Trophoblast cell (in vitro differentiated cells and primary cell): ENCODE measurements at regions not wholly inside any gene's neighbourhood (a gene's known extent, or its start where the extent isn't known, plus 50 kb on each side); places are given as distances from the start of the nearest gene placed in this dataset.

Experiments used
- DNase-seq, 2 donors: peaks; one replicate each; pipeline ENCODE4 v3.0.0-alpha.2; 2016
- H2AFZ ChIP-seq: 2 replicates; pipeline ENCODE4 v1.6.1; 2013; ENCODE audit warnings: low read length, moderate library complexity, mild to moderate bottlenecking; ENCODE audit not compliant: insufficient read depth, poor library complexity
- H2AK5ac ChIP-seq: 2 replicates; pipeline ENCODE4 v1.6.1; 2013; ENCODE audit warnings: mild to moderate bottlenecking, low read length
- H2BK120ac ChIP-seq: 2 replicates; pipeline ENCODE4 v1.6.1; 2013; ENCODE audit warnings: low read length, mild to moderate bottlenecking, moderate library complexity; ENCODE audit not compliant: insufficient read depth, poor library complexity
- H2BK12ac ChIP-seq: 2 replicates; pipeline ENCODE4 v1.6.1; 2013; ENCODE audit warnings: mild to moderate bottlenecking, low read length, moderate library complexity
- H2BK5ac ChIP-seq: 2 replicates; pipeline ENCODE4 v1.6.1; 2013; ENCODE audit warnings: low read length, low read depth, moderate library complexity, mild to moderate bottlenecking; ENCODE audit not compliant: poor library complexity
- H3K14ac ChIP-seq: 2 replicates; pipeline ENCODE4 v1.6.1; 2013; ENCODE audit warnings: mild to moderate bottlenecking, low read length
- H3K18ac ChIP-seq: 2 replicates; pipeline ENCODE4 v1.6.1; 2013; ENCODE audit warnings: mild to moderate bottlenecking, low read length
- H3K23ac ChIP-seq: 2 replicates; pipeline ENCODE4 v1.6.1; 2013; ENCODE audit warnings: low read length
- H3K27ac ChIP-seq: 2 replicates; pipeline ENCODE4 v1.5.1; 2013; ENCODE audit warnings: low read depth, mild to moderate bottlenecking, inconsistent platforms, low read length, moderate library complexity
- H3K27me3 ChIP-seq: 2 replicates; pipeline ENCODE4 v1.6.1; 2013; ENCODE audit warnings: inconsistent platforms, mild to moderate bottlenecking, low read length, moderate library complexity; ENCODE audit not compliant: insufficient read depth
- H3K36me3 ChIP-seq, 2 experiments: 1 replicate in 1 of 2; 2 replicates in 1 of 2; pipeline ENCODE4 v1.6.1; 2013; ENCODE audit warnings: low read length in 2 of 2, mild to moderate bottlenecking in 2 of 2, moderate library complexity in 1 of 2; ENCODE audit not compliant: insufficient read depth in 2 of 2, control insufficient read depth in 1 of 2
- H3K4ac ChIP-seq: 2 replicates; pipeline ENCODE4 v1.6.1; 2013; ENCODE audit warnings: low read depth, mild to moderate bottlenecking, low read length, moderate library complexity
- H3K4me1 ChIP-seq, 2 experiments: 1 replicate in 1 of 2; 2 replicates in 1 of 2; pipeline ENCODE4 v1.6.1; 2013; ENCODE audit warnings: low read length in 2 of 2, mild to moderate bottlenecking in 2 of 2, moderate library complexity in 1 of 2; ENCODE audit not compliant: insufficient read depth in 2 of 2, control insufficient read depth in 1 of 2
- H3K4me2 ChIP-seq: 2 replicates; pipeline ENCODE4 v1.6.1; 2013; ENCODE audit warnings: inconsistent platforms, mild to moderate bottlenecking, low read length, moderate library complexity
- H3K4me3 ChIP-seq: 2 replicates; pipeline ENCODE4 v1.5.1; 2013; ENCODE audit warnings: mild to moderate bottlenecking, low read depth, low read length, inconsistent platforms
- H3K79me1 ChIP-seq: one replicate; pipeline ENCODE4 v1.6.1; 2013; ENCODE audit warnings: low read length
- H3K79me2 ChIP-seq: 2 replicates; pipeline ENCODE4 v1.6.1; 2013; ENCODE audit warnings: low read length, mild to moderate bottlenecking; ENCODE audit not compliant: control insufficient read depth, insufficient read depth, poor library complexity
- H3K9ac ChIP-seq: 2 replicates; pipeline ENCODE4 v1.6.1; 2013; ENCODE audit warnings: mild to moderate bottlenecking, low read length
- H3K9me3 ChIP-seq: 2 replicates; pipeline ENCODE4 v1.6.1; 2013; ENCODE audit warnings: low read depth, mild to moderate bottlenecking, control low read depth, inconsistent platforms, low read length; ENCODE audit not compliant: insufficient read depth
- H4K12ac ChIP-seq: 2 replicates; pipeline ENCODE4 v1.6.1; 2013; ENCODE audit warnings: low read depth, mild to moderate bottlenecking, low read length, moderate library complexity
- H4K8ac ChIP-seq: 2 replicates; pipeline ENCODE4 v1.6.1; 2013; ENCODE audit warnings: low read depth, mild to moderate bottlenecking, low read length, moderate library complexity
- H4K91ac ChIP-seq: one replicate; pipeline ENCODE4 v1.6.1; 2013; ENCODE audit warnings: low read depth, mild to moderate bottlenecking, low read length, moderate library complexity
- WGBS: extraction: QIAGEN DNeasy Blood & Tissue Kit; methylation state at CpG from one replicate; pipeline ENCODE4 v1.1.7; 2013; ENCODE audit warnings: missing lambda C conversion rate; ENCODE audit not compliant: insufficient read length, insufficient coverage; ENCODE audit errors: extremely low coverage; 5-methylcytosine and 5-hydroxymethylcytosine counted together

- Histone ChIP-seq H2BK12ac (peak overlapping the region; percentile 99), H3K4me3 (no peak overlapping the region), H4K12ac (no peak overlapping the region), H4K91ac (peak overlapping the region; percentile 97), H3K27ac (peak overlapping the region; percentile 84), H2BK120ac (peak overlapping the region; percentile 96), H3K36me3 (no peaks in the 10 kb centered on the region), H3K9ac (no peak overlapping the region), H3K79me1 (peaks cover 25% of the 10 kb centered on the region), H3K4me2 (no peak overlapping the region), H3K27me3 (no peaks in the 10 kb centered on the region), H2AK5ac (peak overlapping the region; percentile 98), H2BK5ac (peak overlapping the region; percentile 32), H3K18ac (peak overlapping the region; percentile 87), H3K23ac (no peak overlapping the region), H3K79me2 (peaks cover 2% of the 10 kb centered on the region), H3K9me3 (peaks cover 8% of the 10 kb centered on the region), H3K4me1 (peaks cover 17 to 28% of the 10 kb centered on the region in 2 experiments), H3K14ac (peak overlapping the region; percentile 96), H2AFZ (peak overlapping the region; percentile 51), H3K4ac (peak overlapping the region; percentile 87), H4K8ac (peak overlapping the region; percentile 91)
- WGBS: no CpG with 5 or more reads among the region's 11 CpGs
- DNase-seq: peak in 1 of 2 donors; percentile 30
Observed at GRCh38 chr15:66882251-66883020, 180.4 kb downstream of the SMAD6 start.

GRCh38 chr15:66883284-66883911, 181.4 kb downstream of the SMAD6 start:
- no peak overlapping the region for H3K4me3 ChIP-seq
- no peak overlapping the region for H4K8ac ChIP-seq
- H3K9me3 ChIP-seq: peaks cover 10% of the 10 kb centered on the region
- H2BK5ac ChIP-seq: peak overlapping the region; percentile 78
- H3K18ac ChIP-seq: no peak overlapping the region
- H3K27ac ChIP-seq: peak overlapping the region; percentile 95
- no CpG with 5 or more reads among the region's 10 CpGs for WGBS
- H2AK5ac ChIP-seq: no peak overlapping the region
- no peak overlapping the region for H4K12ac ChIP-seq
- no peak overlapping the region for H2BK12ac ChIP-seq
- peak; percentile 98 to 99 for DNase-seq
- peak overlapping the region; percentile 52 for H2BK120ac ChIP-seq
- peak overlapping the region; percentile 6 for H3K4ac ChIP-seq
- H2AFZ ChIP-seq: no peak overlapping the region
- H4K91ac ChIP-seq: peak overlapping the region; percentile 60
- H3K27me3 ChIP-seq: no peaks in the 10 kb centered on the region
- H3K79me1 ChIP-seq: peaks cover 25% of the 10 kb centered on the region
- no peak overlapping the region for H3K23ac ChIP-seq
- peaks cover 17 to 28% of the 10 kb centered on the region in 2 experiments for H3K4me1 ChIP-seq
- no peaks in the 10 kb centered on the region for H3K36me3 ChIP-seq
- peaks cover 2% of the 10 kb centered on the region for H3K79me2 ChIP-seq
- H3K4me2 ChIP-seq: peak overlapping the region; percentile 23
- H3K14ac ChIP-seq: peak overlapping the region; percentile 36
- H3K9ac ChIP-seq: no peak overlapping the region

- peak overlapping the region; percentile 70 for H2BK12ac ChIP-seq
- no CpG with 5 or more reads among the region's 8 CpGs for WGBS
- H3K27me3 ChIP-seq: no peaks in the 10 kb centered on the region
- H2AK5ac ChIP-seq: peak overlapping the region; percentile 78
- H3K79me1 ChIP-seq: peaks cover 25% of the 10 kb centered on the region
- peak overlapping the region; percentile 86 for H4K91ac ChIP-seq
- H3K79me2 ChIP-seq: peaks cover 2% of the 10 kb centered on the region
- H3K14ac ChIP-seq: peak overlapping the region; percentile 59
- peaks cover 10% of the 10 kb centered on the region for H3K9me3 ChIP-seq
- peak overlapping the region; percentile 78 for H2BK5ac ChIP-seq
- no peak overlapping the region for H3K4ac ChIP-seq
- no peak overlapping the region for H3K23ac ChIP-seq
- H3K9ac ChIP-seq: no peak overlapping the region
- no peak overlapping the region for H3K18ac ChIP-seq
- peaks cover 17 to 28% of the 10 kb centered on the region in 2 experiments for H3K4me1 ChIP-seq
- H4K8ac ChIP-seq: no peak overlapping the region
- no peak overlapping the region for H2AFZ ChIP-seq
- no peak overlapping the region for H3K4me3 ChIP-seq
- H3K27ac ChIP-seq: peak overlapping the region; percentile 95
- peak overlapping the region; percentile 52 for H2BK120ac ChIP-seq
- H3K4me2 ChIP-seq: peak overlapping the region; percentile 23
- H4K12ac ChIP-seq: no peak overlapping the region
- H3K36me3 ChIP-seq: no peaks in the 10 kb centered on the region
- DNase-seq: no peak
Observed at GRCh38 chr15:66884115-66884622, 181.2 kb upstream of the SMAD3 start.

- Histone ChIP-seq H3K18ac (peak overlapping the region; percentile 68), H3K9ac (no peak overlapping the region), H3K27me3 (no peaks in the 10 kb centered on the region), H2BK120ac (peak overlapping the region; percentile 85), H2AK5ac (peak overlapping the region; percentile 97), H4K8ac (peak overlapping the region; percentile 46), H3K4me2 (no peak overlapping the region), H3K23ac (no peak overlapping the region), H3K4ac (peak overlapping the region; percentile 41), H3K79me2 (peaks cover 2% of the 10 kb centered on the region), H4K12ac (no peak overlapping the region), H3K79me1 (peaks cover 25% of the 10 kb centered on the region), H3K27ac (peak overlapping the region; percentile 95), H2BK12ac (peak overlapping the region; percentile 99), H2BK5ac (peak overlapping the region; percentile 78), H3K9me3 (peaks cover 10% of the 10 kb centered on the region), H4K91ac (peak overlapping the region; percentile 86), H3K36me3 (no peaks in the 10 kb centered on the region), H3K14ac (peak overlapping the region; percentile 59), H3K4me3 (no peak overlapping the region), H3K4me1 (peaks cover 17 to 28% of the 10 kb centered on the region in 2 experiments), H2AFZ (no peak overlapping the region)
- DNase-seq: no peak
- WGBS: no CpG with 5 or more reads among the region's 8 CpGs
Observed at GRCh38 chr15:66884661-66885237, 180.7 kb upstream of the SMAD3 start.
